Myocyte (in vitro differentiated cells): ENCODE measurements at regions not wholly inside any gene's neighbourhood (a gene's known extent, or its start where the extent isn't known, plus 50 kb on each side); places are given as distances from the start of the nearest gene placed in this dataset.
A peak's percentile ranks its signal among the peaks of the same experiment; 100 is the strongest.

Experiments used
- DNase-seq: peaks from one replicate; pipeline ENCODE4 v3.0.0-alpha.2; 2012; ENCODE audit warnings: low read depth

GRCh38 chr6:23410439-23410838 lies 715.6 kb upstream of the NRSN1 start:
- no peak for DNase-seq

DNA sequence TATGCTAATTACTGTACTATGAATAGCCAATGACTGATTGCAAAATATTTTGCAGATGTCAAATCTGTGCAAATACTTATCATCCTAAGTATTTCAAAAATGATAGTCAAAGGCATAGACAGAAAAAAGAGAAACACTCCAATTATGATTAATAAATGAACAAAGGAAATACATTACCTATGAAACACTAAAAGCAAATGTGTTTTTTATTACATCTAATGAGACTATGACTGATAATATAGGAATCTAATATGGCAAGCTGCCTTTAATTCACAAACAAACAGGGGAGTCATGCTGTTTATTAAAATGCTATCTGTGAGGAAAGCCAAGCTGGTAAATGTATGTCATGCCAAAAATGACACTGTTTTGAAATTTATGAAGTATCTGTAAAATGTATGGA lies 713.2 kb upstream of the NRSN1 start:
- DNase-seq: no peak

DNA sequence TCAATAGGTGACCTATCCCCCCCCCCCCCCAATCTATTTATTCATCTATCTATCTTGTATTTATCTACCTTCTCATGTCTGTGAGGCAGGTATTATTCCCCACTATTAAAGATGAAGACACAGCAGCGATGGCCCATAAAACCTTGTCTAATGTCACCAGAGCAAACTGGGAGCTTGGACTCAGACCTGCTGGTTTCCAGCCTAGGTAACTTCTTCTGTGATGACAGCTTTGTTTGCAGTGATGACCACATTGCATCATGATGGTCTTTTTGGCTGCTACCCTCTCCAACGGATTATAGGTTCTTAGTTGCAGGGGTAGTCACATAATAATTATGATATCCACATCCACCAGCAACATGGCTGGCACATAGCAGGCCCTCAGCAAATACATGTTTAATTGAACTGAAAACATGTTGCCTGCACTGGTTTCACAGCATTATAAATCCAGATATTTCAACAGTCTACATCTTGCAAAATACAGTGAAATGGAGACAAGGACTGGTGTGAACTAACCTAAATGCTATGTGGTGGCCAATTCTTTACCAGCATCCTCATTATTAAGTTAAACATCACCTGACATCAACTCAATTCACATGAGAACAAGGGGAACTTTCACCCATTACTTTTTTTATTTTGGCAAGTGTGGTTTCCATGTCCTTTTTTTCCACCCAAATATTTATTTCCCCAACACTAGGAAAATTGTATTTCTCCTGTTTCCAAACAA lies 712.5 kb upstream of the NRSN1 start:
- no peak for DNase-seq

DNA sequence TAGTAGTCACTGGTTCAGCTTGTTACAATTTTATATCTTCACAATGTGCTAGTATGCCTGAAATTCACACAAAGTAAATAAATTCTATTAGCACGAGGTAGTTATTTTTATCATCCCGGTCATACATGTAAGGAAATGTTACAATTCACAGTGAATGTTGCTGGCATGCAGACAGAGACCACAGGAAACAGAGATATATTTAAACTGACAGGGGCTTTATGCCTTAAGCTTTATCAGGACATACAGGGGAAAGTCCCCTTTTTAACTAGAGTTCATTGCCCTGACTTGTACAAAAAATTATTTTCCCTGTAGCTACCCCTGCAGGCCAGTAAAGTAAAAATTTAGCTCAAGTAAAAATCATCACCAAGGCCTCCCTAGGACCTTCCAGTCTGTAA lies 712.0 kb upstream of the NRSN1 start:
- DNase-seq: peak; percentile 43

- no peak for DNase-seq
Observed at GRCh38 chr6:23414922-23415321, 711.1 kb upstream of the NRSN1 start.

DNA sequence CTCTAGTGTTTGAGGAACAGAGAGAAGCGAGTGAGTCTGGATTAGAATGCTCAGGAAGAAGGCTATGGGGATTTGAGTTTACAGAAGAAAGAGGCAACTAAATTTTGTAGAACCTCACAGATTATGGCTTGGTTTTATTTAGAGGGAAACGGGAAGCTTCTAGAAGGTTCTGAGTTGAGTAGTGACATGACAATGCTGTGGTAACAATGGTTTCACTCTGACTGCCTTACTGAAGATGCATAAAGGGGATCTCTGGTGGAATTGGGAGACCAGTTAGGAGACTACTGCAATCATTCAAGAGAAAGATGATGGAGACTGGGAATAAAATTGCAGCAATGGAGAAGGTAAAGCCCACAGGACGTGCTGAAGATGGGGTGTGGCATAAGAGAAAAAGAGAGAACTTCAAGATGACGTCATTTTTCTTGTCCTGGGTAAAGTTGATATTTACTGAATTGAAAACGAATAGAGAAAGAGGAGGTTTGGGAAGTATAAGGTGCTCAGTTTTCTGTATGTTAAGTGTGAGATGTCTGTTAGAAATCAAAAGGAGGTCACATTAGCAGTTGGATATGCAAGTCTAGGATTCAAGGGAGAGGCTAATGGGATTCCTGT lies 710.1 kb upstream of the NRSN1 start:
- no peak for DNase-seq

DNA sequence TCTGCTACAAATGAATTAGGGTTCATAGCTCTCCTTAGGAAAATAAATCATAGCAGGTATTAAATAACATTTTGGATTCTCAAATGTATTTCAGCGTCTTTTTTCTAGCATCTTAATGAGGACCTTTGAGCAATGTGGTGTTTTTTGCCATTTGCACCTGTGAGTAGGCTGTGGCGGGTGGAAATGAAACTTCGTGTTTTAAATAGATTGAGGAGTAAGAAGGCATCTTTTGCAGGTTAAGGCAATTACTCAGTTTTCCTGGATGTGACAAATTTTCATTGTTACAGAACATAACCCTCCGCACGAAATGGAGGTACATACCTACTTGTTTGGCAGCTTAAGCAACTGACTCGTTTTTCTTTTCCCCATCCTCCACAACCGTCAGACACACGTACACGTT lies 708.9 kb upstream of the NRSN1 start:
- no peak for DNase-seq

DNA sequence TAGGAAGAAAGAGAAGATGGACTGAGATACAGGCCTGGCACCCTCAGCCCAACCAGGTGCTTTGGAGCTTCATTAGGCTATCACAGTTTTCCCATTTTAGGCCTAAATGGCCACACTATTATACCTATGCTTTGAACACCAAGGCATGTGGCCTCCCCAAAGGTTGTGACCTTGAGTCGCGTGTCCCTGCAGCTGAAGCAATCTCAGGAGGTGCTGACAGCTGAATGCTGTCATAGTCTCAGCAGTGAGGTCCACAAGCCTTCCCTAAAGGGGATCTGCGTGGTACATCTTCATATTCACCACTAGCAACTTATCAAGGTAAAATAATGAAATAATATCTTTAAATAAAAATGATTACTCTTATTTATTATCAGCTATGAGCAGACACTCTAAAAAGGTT lies 707.9 kb upstream of the NRSN1 start:
- DNase-seq: no peak

DNA sequence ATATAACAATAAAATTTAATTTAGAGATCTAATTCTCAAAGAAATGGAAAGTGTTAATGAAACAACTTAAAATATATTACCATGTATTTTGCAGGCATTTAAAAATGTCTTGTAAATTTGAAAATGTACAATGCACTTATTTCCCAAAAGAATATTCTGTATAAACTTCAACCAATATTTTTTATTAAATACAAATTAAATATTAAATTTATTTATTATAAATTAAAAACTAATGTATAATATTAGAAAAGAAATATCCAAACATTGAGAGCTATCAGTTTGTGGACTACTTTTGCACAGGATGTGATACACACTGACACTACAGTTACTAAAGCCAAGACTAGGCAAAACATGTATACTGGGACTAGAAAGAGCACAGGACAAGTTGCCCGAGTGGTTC lies 707.0 kb upstream of the NRSN1 start:
- no peak for DNase-seq

DNA sequence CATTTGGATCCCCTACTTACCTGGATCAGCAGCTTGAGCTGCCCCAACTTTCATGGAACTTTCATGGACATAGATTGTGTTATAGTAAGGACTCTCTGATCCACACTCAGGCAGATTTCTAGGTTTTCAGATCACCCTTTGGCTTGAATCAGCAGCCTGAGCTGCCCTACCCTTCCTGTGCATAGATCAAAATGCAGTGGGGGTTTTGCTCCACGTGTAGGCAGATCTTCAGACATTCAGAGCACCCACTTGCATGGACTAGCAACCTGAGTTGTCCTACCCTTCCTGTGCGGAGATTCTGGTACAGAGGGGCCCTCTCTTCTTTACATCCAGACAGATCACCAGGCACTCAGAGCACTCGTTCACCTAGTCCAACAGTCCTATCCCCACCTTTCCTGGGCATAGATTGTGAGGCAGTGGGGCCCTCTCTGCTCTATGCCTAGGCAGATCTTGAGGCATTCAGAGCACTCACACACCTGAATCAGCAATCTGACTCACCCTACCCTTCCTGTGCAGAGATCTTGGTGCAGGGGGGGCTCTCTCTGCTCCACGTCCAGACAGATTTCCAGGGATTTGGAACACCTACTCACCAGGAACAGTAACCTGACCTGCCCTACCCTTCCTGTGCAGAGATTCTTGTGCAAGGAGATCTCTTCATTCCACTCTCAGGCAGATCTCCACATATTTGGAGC lies 705.2 kb upstream of the NRSN1 start:
- DNase-seq: no peak

DNA sequence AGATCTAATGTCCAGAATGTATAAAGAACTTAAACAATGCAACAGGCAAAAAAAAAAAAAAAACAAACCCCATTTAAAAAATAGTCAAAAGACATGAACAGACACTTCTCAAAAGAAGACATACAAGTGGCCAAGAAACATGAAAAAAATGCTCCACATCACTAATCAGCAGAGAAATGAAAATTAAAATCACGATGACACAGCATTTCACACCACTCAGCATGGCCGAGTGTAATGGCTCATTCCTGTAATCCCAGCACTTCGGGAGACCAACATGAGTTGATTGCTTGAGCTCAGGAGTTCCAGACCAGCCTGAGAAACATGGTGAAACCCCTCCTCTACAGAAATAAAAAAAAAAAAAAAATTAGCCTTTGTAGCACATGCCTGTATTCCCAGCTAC lies 701.4 kb upstream of the NRSN1 start:
- DNase-seq: no peak

GRCh38 chr6:23435126-23435525 lies 690.9 kb upstream of the NRSN1 start:
- DNase-seq: no peak

DNA sequence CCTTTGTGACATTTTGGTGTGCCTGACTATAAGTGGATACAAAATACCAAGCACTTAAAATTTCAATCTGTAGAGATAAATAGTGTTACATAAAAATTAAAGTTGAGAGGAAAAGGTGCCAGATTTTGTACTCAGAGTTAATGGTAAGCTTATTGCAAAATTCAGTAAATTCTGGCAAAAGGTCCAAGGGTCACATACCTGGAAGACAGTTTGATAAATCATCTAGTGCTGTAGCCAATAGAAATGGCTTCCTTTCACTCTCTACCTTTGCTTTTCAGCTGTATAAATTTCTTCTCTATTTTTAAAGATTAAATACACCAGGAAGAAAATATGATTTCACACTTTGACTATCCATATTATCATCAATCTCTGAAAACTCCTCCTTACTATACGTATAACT lies 690.2 kb upstream of the NRSN1 start:
- DNase-seq: no peak

DNA sequence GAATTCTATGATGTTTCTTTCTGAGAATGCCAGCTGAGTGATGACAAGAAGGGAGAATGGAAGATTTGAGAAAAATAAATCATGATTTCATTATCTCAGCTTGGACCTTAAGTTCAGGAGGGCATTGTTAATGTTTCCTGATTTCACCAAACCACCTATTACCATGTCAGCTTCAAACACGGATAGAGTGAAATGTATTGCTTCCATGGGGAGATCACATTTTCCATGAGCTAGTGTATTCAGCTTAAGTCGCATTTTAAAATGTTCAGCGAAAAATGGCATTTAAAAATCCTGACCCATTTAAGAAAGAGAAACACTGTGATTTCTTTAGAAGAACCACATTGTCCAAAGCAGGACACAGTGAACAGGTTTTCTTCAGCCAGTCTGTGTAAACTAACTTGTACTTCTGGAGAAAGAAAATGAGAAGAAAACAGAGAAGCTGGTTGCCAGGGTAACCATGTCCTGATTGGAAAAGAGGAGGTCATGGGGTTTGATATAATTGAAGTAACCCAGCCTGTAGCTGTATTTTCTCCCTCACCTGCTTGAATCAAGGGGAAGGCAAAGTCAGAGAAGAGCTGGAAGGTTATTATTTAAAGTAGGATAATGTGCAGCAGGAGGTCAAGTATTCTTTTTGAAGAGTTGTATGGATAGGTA lies 684.1 kb upstream of the NRSN1 start:
- DNase-seq: no peak

DNA sequence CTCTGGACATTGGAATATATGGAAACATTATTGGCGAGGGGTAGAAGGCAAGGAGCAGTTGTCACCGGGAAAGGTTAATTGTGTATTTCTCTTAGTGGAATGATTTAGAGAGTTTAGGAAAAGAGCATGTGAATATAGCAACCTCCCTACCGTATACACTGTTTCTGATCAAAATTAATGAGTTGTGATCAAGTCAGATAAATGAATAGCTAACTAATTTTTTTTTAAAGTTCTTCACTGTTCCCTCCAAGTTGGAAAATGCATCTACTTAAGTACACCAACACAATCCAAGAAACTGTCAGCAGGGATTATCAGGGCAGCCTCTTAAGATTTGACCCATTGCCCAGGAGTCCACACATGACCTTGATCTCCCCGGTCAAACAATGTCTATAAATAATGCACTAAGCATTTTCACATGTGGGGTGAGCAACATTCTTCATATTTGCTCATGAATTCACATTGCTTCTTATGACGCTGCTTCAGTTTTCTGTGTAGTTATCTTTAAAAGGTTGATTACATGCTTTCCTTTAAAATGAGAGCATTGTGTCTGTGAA lies 680.8 kb upstream of the NRSN1 start:
- DNase-seq: peak; percentile 23

GRCh38 chr6:23446469-23446967 lies 679.5 kb upstream of the NRSN1 start:
- DNase-seq: peak; percentile 54

- DNase-seq: no peak
Observed at GRCh38 chr6:23447731-23448130, 678.3 kb upstream of the NRSN1 start.

DNA sequence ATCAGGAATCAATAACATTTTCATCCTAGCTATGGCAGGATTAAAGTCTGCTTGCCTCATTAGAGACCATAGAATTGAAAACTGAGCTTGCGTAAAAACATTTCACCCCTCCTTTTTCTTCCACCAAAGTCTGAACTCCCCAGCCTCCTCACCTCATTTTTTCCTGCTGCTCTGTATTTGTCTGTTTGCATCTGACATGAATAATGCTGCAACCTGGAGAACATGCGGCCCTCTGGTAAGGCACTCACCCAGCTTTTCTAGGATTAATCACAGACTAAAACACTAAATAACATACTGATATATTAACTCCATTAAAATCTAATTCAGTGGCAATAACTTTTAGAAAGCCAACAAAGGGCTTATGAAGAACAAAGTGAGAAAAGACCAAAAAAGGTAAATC lies 677.7 kb upstream of the NRSN1 start:
- no peak for DNase-seq

GRCh38 chr6:23454080-23454976 lies 671.7 kb upstream of the NRSN1 start:
- no peak for DNase-seq

DNA sequence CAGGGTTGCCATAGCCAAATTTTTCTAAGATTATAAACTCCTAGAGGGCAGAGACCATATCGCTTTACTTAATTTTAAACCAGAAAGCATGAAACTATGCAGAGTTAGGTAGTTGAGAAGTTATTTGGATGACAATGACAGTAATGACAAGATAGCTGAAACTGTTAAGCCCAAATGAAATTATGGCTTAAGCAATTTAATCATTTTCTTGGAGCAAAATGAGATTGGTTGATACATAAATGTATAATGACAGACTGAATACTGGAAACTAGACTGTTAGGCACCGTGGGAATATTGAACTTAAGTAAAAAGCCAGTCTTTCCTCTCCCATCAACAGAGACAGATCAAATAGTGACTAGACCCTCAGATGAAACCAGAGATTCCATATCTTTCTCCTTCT lies 670.3 kb upstream of the NRSN1 start:
- no peak for DNase-seq

GRCh38 chr6:23456396-23456795 lies 669.6 kb upstream of the NRSN1 start:
- no peak for DNase-seq
